Endothelial cell of umbilical vein (primary cell): ENCODE measurements at regions not wholly inside any gene's neighbourhood (a gene's known extent, or its start where the extent isn't known, plus 50 kb on each side); places are given as distances from the start of the nearest gene placed in this dataset.

Source experiments
- BruUV-seq: library from RNA; stranded (reverse); fragments of 400-500 nt; replicated peaks from 2 replicates; lab custom pipeline; 2021; lab: Mats Ljungman, UMichigan
- CTCF ChIA-PET: fragments of 300-600, 350-600 bp; sonication (Branson Sonifier 250); formaldehyde crosslinking; loops from one replicate; lab custom pipeline; 2021; ENCODE audit warnings: antibody characterized with exemption, inconsistent platforms; lab: Charles Lee
- POLR2A ChIA-PET: fragments of 300-600, 350-600 bp; sonication (Branson Sonifier 250); formaldehyde crosslinking; loops from one replicate; lab custom pipeline; 2021; ENCODE audit warnings: antibody characterized with exemption, inconsistent platforms; lab: Charles Lee
- DNase-seq: peaks from one replicate; pipeline ENCODE4 v3.0.0-alpha.2; 2011; ENCODE audit warnings: low read depth, low spot score
- FAIRE-seq: peaks from 2 replicates; lab custom pipeline; 2011; peaks lifted over from hg19 to GRCh38; lab: Jason Lieb, UNC
- H2AFZ ChIP-seq: 2 replicates; pipeline ENCODE4 v1.6.0; 2012; ENCODE audit warnings: low read depth, low read length, control low read depth, inconsistent platforms
- H3K27ac ChIP-seq: 2 replicates; pipeline ENCODE4 v1.5.1; 2011; ENCODE audit warnings: low read depth, mild to moderate bottlenecking, control low read depth, low read length, moderate library complexity; ENCODE audit not compliant: insufficient read depth
- H3K27me3 ChIP-seq, 2 experiments: 2 replicates each; pipeline versions ENCODE4 v1.6.0 to v1.6.1; 2011; ENCODE audit warnings: low read length in 2 of 2, mixed read lengths in 1 of 2; ENCODE audit not compliant: control insufficient read depth in 2 of 2, insufficient read depth in 2 of 2
- H3K36me3 ChIP-seq, 2 experiments: 2 replicates in 1 of 2; 3 replicates in 1 of 2; pipeline ENCODE4 v1.5.1; 2011; ENCODE audit warnings: low read length in 2 of 2, mild to moderate bottlenecking in 1 of 2, moderate library complexity in 1 of 2; ENCODE audit not compliant: control insufficient read depth in 2 of 2, insufficient read depth in 2 of 2; ENCODE audit errors: extremely low read depth in 1 of 2
- H3K4me1 ChIP-seq: 3 replicates; pipeline ENCODE4 v1.5.1; 2011; ENCODE audit warnings: mild to moderate bottlenecking, low read length; ENCODE audit not compliant: control insufficient read depth, insufficient read depth; ENCODE audit errors: extremely low read depth
- H3K4me2 ChIP-seq: 2 replicates; pipeline ENCODE4 v1.6.1; 2011; ENCODE audit warnings: low read length, control low read depth, mixed read lengths; ENCODE audit not compliant: insufficient read depth
- H3K4me3 ChIP-seq, 3 experiments: fragments of 200-600 bp in 1 of 3; sonication (generic), shearing (Covaris generic) in 1 of 3; replicated peaks in 1 of 3; 2 replicates each; pipeline ENCODE4 v1.5.1; 2011 to 2016; ENCODE audit warnings: control low read depth in 3 of 3, low read length in 3 of 3, mild to moderate bottlenecking in 2 of 3, inconsistent platforms in 1 of 3, low read depth in 1 of 3, moderate library complexity in 1 of 3; ENCODE audit not compliant: insufficient read depth in 1 of 3
- H3K79me2 ChIP-seq: 2 replicates; pipeline ENCODE4 v1.6.0; 2012; ENCODE audit warnings: low read length, inconsistent platforms; ENCODE audit not compliant: control insufficient read depth, insufficient read depth
- H3K9ac ChIP-seq: replicated peaks from 2 replicates; pipeline ENCODE3; 2011; ENCODE audit warnings: low read length, control low read depth; ENCODE audit not compliant: insufficient read depth; ENCODE audit errors: extremely low read depth
- H3K9me1 ChIP-seq: replicated peaks from 3 replicates; pipeline ENCODE4 v1.6.0; 2011; ENCODE audit warnings: mild to moderate bottlenecking, low read length; ENCODE audit not compliant: control insufficient read depth, insufficient read depth; ENCODE audit errors: extremely low read depth
- H3K9me3 ChIP-seq: replicated peaks from 2 replicates; pipeline ENCODE4 v1.5.1; 2012; ENCODE audit warnings: low read length, inconsistent platforms; ENCODE audit not compliant: control insufficient read depth, insufficient read depth
- H4K20me1 ChIP-seq: replicated peaks from 2 replicates; pipeline ENCODE3; 2011; ENCODE audit warnings: mild to moderate bottlenecking, low read length; ENCODE audit not compliant: control insufficient read depth, insufficient read depth; ENCODE audit errors: extremely low read depth
- CTCF ChIP-seq, 2 donors: IDR thresholded peaks; 1 replicate in 1 of 2; 2 replicates in 1 of 2; pipeline ENCODE4 v1.5.1; 2011; ENCODE audit warnings: low read length in 2 of 2, mild to moderate bottlenecking in 2 of 2, moderate library complexity in 2 of 2, control low read depth in 1 of 2, inconsistent platforms in 1 of 2, low read depth in 1 of 2; ENCODE audit not compliant: insufficient read depth in 1 of 2; ENCODE audit errors: extremely low read depth in 1 of 2
- EZH2 ChIP-seq: IDR thresholded peaks from 2 replicates; pipeline ENCODE4 v1.6.1; 2012; ENCODE audit warnings: borderline replicate concordance, low read depth, mild to moderate bottlenecking, moderate library complexity, low read length, inconsistent platforms; ENCODE audit not compliant: severe bottlenecking
- FOS ChIP-seq: IDR thresholded peaks from 2 replicates; pipeline ENCODE4 v1.6.1; 2011; ENCODE audit warnings: mild to moderate bottlenecking, low read length, moderate library complexity, borderline replicate concordance; ENCODE audit not compliant: insufficient read depth
- GATA2 ChIP-seq: IDR thresholded peaks from 2 replicates; pipeline ENCODE4 v1.7.0; 2011; ENCODE audit warnings: low read depth, mild to moderate bottlenecking, moderate library complexity, mixed read lengths, low read length; ENCODE audit not compliant: insufficient read length, insufficient read depth
- JUN ChIP-seq: IDR thresholded peaks from 2 replicates; pipeline ENCODE4 v1.6.1; 2011; ENCODE audit warnings: borderline replicate concordance, low read depth; ENCODE audit not compliant: insufficient read length, insufficient read depth
- MAX ChIP-seq: IDR thresholded peaks from 2 replicates; pipeline ENCODE4 v1.6.1; 2011; ENCODE audit not compliant: insufficient read depth, insufficient read length
- MYC ChIP-seq: IDR thresholded peaks from one replicate; pipeline ENCODE4 v1.6.1; 2011; ENCODE audit warnings: mild to moderate bottlenecking, low read depth, low read length
- POLR2A ChIP-seq: IDR thresholded peaks from 2 replicates; pipeline ENCODE4 v1.6.1; 2012; ENCODE audit warnings: low read depth, mild to moderate bottlenecking, control low read depth, low read length
- POLR2AphosphoS5 ChIP-seq: IDR thresholded peaks from 2 replicates; pipeline ENCODE4 v1.6.1; 2012; ENCODE audit warnings: low read depth, mild to moderate bottlenecking, control low read depth, low read length, moderate library complexity; ENCODE audit not compliant: insufficient read depth
- dilution Hi-C: fragments of 300-500 bp; cut with MboI; formaldehyde crosslinking; loops from one replicate; pipeline ENCODE4 v1.15.0; 2019; ENCODE audit warnings: low sequenced_read_pairs; ENCODE audit not compliant: extremely low pct_ligation_motif_present
- intact Hi-C: fragments of 100-400 bp; cut with micrococcal nuclease; formaldehyde crosslinking; loops from one replicate; pipeline ENCODE4 v1.10.0; 2022

DNA sequence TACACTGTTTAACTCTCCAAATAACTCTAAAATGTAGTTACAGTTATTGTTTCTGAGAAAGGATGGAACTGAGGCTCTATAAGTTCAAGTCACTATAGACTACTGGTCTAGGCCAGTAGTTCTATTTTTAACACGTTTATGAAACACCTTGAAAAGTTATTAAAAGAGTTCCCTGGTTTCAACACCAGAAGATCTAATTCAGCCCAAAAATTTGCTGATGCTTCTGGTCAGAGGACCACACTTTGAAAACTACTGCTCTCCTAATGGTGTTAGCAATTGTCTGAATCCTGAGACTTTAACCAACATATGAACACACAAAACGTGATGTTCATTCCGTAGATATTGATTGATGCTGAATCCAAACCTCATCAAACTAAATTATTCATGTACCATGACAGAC, 658.6 kb upstream of the STEAP1 start:
- no peaks in the 10 kb centered on the region for H3K9me3 ChIP-seq
- TF ChIP-seq CTCF (IDR thresholded peaks at IDR 0.05; ENCODE audit: extremely low read depth in 1 of 2, insufficient read depth in 1 of 2, low read depth in 1 of 2, low read length in 2 of 2) = no peak
- TF ChIP-seq JUN = no peak
- TF ChIP-seq POLR2A = no peak
- no peak for TF ChIP-seq MYC
- no peak for TF ChIP-seq MAX
- no peak for TF ChIP-seq GATA2
- TF ChIP-seq FOS = no peak
- no peak for TF ChIP-seq POLR2AphosphoS5
- TF ChIP-seq EZH2 = no peak
- no peak overlapping the region for H3K9ac ChIP-seq
- no peaks in the 10 kb centered on the region for H3K36me3 ChIP-seq
- no peak overlapping the region for H3K27ac ChIP-seq
- no peak for DNase-seq
- CTCF ChIA-PET = no interaction called here
- H4K20me1 ChIP-seq = no peaks in the 10 kb centered on the region
- H3K4me3 ChIP-seq = no peak overlapping the region
- H3K4me2 ChIP-seq = no peak overlapping the region
- H3K27me3 ChIP-seq = no peaks in the 10 kb centered on the region
- no peak for FAIRE-seq
- H3K9me1 ChIP-seq = no peaks in the 10 kb centered on the region
- no peak overlapping the region for H2AFZ ChIP-seq
- no peaks in the 10 kb centered on the region for H3K79me2 ChIP-seq
- intact Hi-C loops = no loop called here
- BruUV-seq = no TSS peak
- no peaks in the 10 kb centered on the region for H3K4me1 ChIP-seq
- dilution Hi-C loops = no loop called here
- POLR2A ChIA-PET = no interaction called here
